GM12891 (cell line): ENCODE measurements at regions not wholly inside any gene's neighbourhood (a gene's known extent, or its start where the extent isn't known, plus 50 kb on each side); places are given as distances from the start of the nearest gene placed in this dataset.
"Not testable (repeated sequence)": the region's sequence is repeated elsewhere in the genome, so short reads cannot be mapped to it uniquely, and the experiment has no call there.

Experiments
- DNase-seq: peaks from one replicate; pipeline ENCODE4 v3.0.0; 2011; ENCODE audit warnings: low spot score; ENCODE audit not compliant: insufficient read length
- FAIRE-seq: peaks from 2 replicates; lab custom pipeline; 2011; peaks lifted over from hg19 to GRCh38; lab: Jason Lieb, UNC
- PAX5 ChIP-seq: IDR thresholded peaks from 2 replicates; pipeline ENCODE4 v1.6.1; 2011; ENCODE audit warnings: low read length, moderate library complexity, mild to moderate bottlenecking; ENCODE audit not compliant: insufficient read depth, severe bottlenecking
- POLR2A ChIP-seq: IDR thresholded peaks from 2 replicates; pipeline ENCODE4 v1.6.1; 2011; ENCODE audit warnings: low read depth, low read length, control low read depth
- POLR2AphosphoS5 ChIP-seq: IDR thresholded peaks from 2 replicates; pipeline ENCODE4 v1.6.1; 2011; ENCODE audit warnings: low read depth, low read length, control low read depth
- POU2F2 ChIP-seq: IDR thresholded peaks from 2 replicates; pipeline ENCODE4 v1.6.1; 2011; ENCODE audit warnings: low read depth, mild to moderate bottlenecking, control low read depth, low read length, moderate library complexity
- SPI1 ChIP-seq: IDR thresholded peaks from 2 replicates; pipeline ENCODE4 v1.6.1; 2011; ENCODE audit warnings: low read depth, low read length, control low read depth
- TAF1 ChIP-seq: IDR thresholded peaks from 2 replicates; pipeline ENCODE4 v1.6.1; 2011; ENCODE audit warnings: low read depth, low read length, control low read depth

DNA sequence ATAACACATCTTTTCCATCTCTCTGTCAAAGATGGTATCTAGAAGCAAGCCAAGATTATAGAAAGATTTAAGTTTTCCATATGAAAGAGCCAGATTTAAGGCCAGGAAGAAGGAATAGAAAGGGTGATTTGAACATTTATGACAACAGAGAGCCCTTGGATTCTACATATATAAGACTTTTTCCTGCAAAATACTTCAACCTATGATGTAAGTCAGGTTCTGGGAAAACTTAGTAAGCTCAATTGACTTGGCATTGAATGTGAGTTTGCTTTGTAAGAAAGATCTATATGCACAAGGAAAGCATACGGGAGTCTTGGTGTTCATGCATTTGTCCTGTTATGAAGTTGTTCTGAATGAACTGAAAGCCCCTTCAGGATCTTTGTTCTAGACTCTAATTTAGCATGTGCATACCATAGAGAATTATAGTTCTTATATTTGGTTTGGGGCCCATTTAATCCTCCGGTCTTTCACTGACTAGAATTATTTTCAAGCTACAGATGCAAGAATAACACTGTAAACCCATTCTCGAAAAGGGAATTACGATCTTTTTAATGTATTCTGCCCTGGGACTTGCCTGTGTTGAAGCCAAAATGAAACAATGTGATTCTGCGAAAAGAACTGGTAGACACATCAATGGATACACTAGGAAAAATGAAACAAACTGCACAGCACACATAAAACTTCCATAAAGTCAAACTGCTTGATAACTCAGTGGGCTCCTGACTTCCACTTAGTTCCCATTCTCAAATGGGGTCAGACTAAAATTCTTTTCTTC is 152.8 kb downstream of the DISP1 start:
- DNase-seq (no peak), FAIRE-seq (no peak)
- TF ChIP-seq POLR2A (no peak), POLR2AphosphoS5 (no peak), TAF1 (no peak), SPI1 (no peak), POU2F2 (no peak), PAX5 (no peak)

DNA sequence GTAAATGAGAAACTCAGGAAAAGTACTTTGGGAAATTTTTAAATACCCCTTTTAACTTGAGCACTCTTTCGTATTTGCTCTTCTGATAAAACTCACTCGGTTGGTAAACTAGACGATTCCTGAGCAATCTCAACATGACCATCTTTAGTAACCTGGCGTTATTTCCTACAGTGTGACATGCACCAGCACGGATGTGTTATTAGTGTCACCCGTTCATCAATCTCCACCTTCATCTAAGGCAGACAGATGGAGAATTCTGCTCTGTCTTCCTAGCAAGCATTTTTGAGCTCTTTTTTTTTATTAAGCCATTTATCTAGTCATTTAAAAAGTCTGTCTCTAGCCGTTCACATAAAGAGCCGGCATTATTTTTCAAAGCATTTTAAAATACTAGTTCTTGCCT is 155.2 kb downstream of the DISP1 start:
- DNase-seq = no peak
- FAIRE-seq = no peak
- TF ChIP-seq TAF1 (no peak), POLR2AphosphoS5 (no peak), SPI1 (no peak), PAX5 (no peak), POU2F2 (no peak), POLR2A (no peak)

GRCh38 chr1:222970711-222971110 is 155.9 kb downstream of the DISP1 start:
- FAIRE-seq (no peak), DNase-seq (no peak)
- TF ChIP-seq POLR2A = no peak

GRCh38 chr1:222971146-222971545 is 156.3 kb downstream of the DISP1 start:
- FAIRE-seq (no peak), DNase-seq (no peak)
- TF ChIP-seq SPI1 (no peak), POLR2A (no peak), POU2F2 (no peak), TAF1 (no peak), POLR2AphosphoS5 (no peak), PAX5 (no peak)

DNA sequence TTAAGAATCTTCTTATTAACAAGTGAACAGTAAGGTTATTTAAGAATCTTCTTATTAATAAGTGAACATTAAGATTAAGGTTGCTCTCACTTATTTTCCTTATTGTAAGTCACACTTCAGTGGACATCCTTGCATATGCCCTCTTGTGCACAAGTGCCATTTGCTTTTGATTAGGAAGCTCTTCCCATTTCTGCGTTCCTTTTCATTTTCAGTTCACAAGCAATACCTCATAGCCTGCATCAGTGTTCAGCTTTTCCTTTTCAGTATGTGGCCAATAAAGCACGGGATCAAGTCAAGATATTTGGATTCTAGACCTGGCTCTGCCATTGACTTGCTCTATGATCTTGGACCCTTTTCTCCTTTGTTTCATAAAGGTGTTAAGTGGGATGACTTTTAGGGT is 158.7 kb downstream of the DISP1 start:
- TF ChIP-seq POU2F2 (no peak), POLR2AphosphoS5 (no peak), POLR2A (no peak), SPI1 (no peak), PAX5 (no peak), TAF1 (no peak)

GRCh38 chr1:222974496-222974895 is 159.7 kb downstream of the DISP1 start:
- DNase-seq (no peak), FAIRE-seq (no peak)
- TF ChIP-seq TAF1 (no peak), SPI1 (no peak), PAX5 (no peak), POU2F2 (no peak), POLR2A (no peak)

More for the DNA sequence above, 158.7 kb downstream of the DISP1 start:
- DNase-seq (no peak), FAIRE-seq (no peak)

DNA sequence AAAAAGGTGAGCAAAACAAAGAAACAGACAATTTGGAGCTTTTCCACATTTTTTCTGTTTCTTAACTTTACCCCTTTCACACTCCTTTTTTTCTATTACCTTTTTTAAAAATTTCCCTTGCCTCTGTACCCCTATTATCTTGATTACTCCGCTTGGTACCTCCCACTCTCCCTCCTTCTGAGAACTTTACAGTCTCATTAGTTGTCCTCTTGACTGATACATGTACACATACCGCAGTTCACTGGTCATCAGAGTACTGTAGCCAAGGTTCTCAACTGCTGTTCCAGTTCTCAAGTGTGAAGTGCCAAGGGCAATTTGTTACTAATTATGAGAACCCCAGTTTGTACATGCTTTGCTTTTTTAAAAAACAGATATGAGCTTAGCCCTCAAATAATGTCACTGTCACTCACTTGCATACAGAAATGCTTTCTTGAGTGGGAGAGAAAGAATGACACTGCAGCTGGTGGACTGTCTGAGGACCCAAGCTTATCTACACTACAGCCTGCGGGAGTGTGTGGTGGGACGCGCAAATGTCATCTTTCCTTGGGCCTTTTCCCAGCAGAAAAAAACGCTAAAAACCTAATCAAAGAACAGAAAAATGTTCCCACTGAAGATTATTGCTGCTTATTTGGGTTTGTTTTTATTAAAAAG is 160.8 kb downstream of the DISP1 start:
- no peak for FAIRE-seq

GRCh38 chr1:222976453-222976852 is 161.6 kb downstream of the DISP1 start:
- TF ChIP-seq SPI1 (no peak), POLR2A (no peak), POLR2AphosphoS5 (no peak), PAX5 (no peak)
- FAIRE-seq = no peak
- DNase-seq = no peak

More for the DNA sequence above, 160.8 kb downstream of the DISP1 start:
- no peak for DNase-seq
- TF ChIP-seq POLR2AphosphoS5 (no peak), POU2F2 (no peak), TAF1 (no peak), SPI1 (no peak), POLR2A (no peak), PAX5 (no peak)

GRCh38 chr1:222977294-222977693 is 162.5 kb downstream of the DISP1 start:
- not testable (repeated sequence) for DNase-seq, FAIRE-seq

GRCh38 chr1:222979561-222979960 is 163.5 kb downstream of the TLR5 start:
- FAIRE-seq = no peak

GRCh38 chr1:222987674-222988076 is 155.4 kb downstream of the TLR5 start:
- FAIRE-seq (no peak), DNase-seq (no peak)
- no peak for TF ChIP-seq SPI1
- no peak for TF ChIP-seq TAF1
- no peak for TF ChIP-seq POLR2A
- TF ChIP-seq POU2F2 = no peak
- no peak for TF ChIP-seq POLR2AphosphoS5
- no peak for TF ChIP-seq PAX5

More at GRCh38 chr1:222979561-222979960, 163.5 kb downstream of the TLR5 start:
- TF ChIP-seq TAF1 = no peak
- TF ChIP-seq POLR2AphosphoS5 = no peak
- no peak for TF ChIP-seq PAX5
- TF ChIP-seq POU2F2 = no peak
- TF ChIP-seq SPI1 = no peak
- TF ChIP-seq POLR2A = no peak
- no peak for DNase-seq
